ENCODE measurements at regions not wholly inside any gene's neighbourhood (a gene's known extent, or its start where the extent isn't known, plus 50 kb on each side); places are given as distances from the start of the nearest gene placed in this dataset.

- no peak for TF ChIP-seq CTCF (IDR thresholded peaks at IDR 0.05; ENCODE audit: insufficient read depth, low read length, poor library complexity, severe bottlenecking)
- TF ChIP-seq EZH2phosphoT487 (conservative IDR thresholded peaks at IDR 0.05; ENCODE audit: low read length) = no peak
Measured at GRCh38 chr2:156999661-157000060, 257.8 kb upstream of the GALNT5 start.

Data from SU-DHL-6 (cell line).